Sigmoid colon (tissue), 4 donors: ENCODE measurements at regions not wholly inside any gene's neighbourhood (a gene's known extent, or its start where the extent isn't known, plus 50 kb on each side); places are given as distances from the start of the nearest gene placed in this dataset.

ENCODE experiments used
- CTCF ChIP-seq, 4 experiments: fragments of 450-650 bp in 3 of 4; fragments of 200-600 bp in 1 of 4; IDR thresholded peaks; one replicate each; pipeline ENCODE4 v1.5.1; 2016 to 2019; ENCODE audit warnings: antibody characterized with exemption in 4 of 4, mild to moderate bottlenecking in 3 of 4, moderate library complexity in 2 of 4
- POLR2AphosphoS5 ChIP-seq, 4 donors: sonication (generic); formaldehyde crosslinking; IDR thresholded peaks; one replicate each; pipeline ENCODE4 v1.6.1; 2017; ENCODE audit warnings: antibody characterized with exemption in 4 of 4

DNA sequence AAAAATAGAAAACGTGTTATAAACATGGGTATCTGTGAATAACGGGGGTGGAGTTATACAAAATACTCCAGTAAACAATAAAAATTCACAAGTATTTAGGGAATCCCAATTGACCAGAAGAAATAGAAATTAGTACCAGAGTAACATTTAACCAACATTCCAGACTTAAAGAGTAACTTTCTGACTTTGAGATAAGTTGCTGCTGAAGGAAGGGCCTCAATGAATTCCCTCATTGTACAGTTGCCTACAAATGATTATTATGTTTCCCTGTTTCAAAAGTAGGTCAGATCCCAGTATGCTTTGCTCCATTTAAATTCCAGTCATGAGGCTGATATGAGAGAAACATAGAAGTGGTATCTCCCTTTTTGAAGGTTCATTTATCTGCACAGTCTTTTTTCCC lies 88.3 kb upstream of the KCNH7 start:
- no peak for TF ChIP-seq POLR2AphosphoS5 (IDR thresholded peaks at IDR 0.05)
- no peak for TF ChIP-seq CTCF (IDR thresholded peaks at IDR 0.05)
